ENCODE measurements at regions not wholly inside any gene's neighbourhood (a gene's known extent, or its start where the extent isn't known, plus 50 kb on each side); places are given as distances from the start of the nearest gene placed in this dataset.
"Not testable (repeated sequence)": the region's sequence is repeated elsewhere in the genome, so short reads cannot be mapped to it uniquely, and the experiment has no call there.

DNA sequence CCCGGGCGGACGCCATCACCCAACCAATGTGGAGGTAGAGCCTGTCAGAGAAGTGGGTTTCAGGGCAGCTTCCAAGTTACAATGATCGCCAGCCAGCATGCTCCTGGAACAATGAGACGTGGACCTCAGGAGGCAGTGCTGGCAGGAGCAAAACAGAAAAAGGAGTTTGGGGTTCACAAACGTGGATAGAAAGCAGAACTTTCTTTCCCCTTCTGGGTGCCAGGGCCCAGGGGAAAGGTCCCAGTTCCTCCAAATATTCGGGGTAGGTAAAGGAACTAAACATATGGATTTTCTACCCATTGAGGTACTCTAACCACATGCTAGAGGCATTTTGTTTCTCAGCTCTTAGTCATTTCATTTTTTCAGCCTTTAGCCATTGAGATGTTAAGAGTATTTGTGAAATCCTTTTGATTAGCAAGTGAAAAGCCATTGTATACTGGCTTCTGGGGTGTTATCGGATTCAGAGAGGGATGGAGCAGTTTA, 488.4 kb upstream of the ADGRL2 start:
- no peak for DNase-seq

DNA sequence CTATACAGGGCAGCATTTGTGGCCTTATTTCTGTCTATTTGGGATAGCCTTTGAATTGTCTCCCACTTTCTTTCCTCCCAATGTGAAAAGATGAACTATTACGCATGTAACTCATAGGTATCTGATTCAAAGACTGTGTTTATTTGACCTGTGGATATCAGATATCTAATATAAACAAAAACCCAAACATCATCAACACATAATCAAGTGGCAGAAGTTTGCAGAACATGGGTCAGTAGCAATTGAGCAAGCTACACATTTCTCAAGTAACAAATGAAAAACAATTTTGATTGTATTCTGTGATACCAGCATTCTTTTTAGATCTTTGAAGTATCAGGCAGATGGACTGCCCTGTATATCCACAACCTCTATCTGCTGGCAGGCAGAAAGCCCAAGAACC, 490.5 kb upstream of the ADGRL2 start:
- no peak for DNase-seq

DNA sequence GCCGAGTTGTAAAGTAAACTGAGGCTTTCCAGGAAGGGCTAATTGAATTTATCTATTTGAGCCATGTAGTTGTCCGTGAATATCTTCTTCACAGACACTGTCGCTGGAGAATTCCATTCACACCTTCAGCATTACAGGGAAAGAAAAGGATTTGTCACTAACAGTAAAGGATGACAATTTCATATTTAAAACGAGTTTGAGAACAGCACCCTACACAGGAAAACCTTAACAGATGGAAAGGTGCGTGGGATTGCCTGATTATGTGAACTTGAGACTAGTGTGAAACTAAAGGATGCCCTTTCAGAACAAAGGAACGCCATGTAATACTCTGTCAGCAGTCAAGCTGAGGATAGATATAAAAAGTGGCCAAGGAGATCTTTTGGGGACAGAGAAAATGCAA, 492.5 kb upstream of the ADGRL2 start:
- DNase-seq: no peak

DNA sequence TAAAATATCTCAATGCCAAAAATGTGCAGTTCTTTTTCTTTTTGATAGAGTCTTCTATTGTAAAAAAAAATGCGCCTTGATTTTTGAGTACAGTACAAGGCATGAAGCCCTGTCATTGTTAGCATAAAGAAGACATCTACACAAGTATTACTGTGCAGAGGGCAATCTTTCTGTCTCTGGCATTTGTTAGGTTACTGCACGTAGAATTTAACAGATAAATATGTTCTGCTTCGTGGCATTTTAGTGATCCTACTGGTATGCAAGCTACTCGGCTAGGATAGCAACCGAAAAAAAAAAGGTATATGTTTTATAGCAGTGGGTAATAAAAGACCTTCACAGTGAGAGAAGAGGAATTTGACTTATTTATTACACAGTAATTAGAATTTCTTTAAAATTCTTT, 492.9 kb upstream of the ADGRL2 start:
- DNase-seq: no peak

DNA sequence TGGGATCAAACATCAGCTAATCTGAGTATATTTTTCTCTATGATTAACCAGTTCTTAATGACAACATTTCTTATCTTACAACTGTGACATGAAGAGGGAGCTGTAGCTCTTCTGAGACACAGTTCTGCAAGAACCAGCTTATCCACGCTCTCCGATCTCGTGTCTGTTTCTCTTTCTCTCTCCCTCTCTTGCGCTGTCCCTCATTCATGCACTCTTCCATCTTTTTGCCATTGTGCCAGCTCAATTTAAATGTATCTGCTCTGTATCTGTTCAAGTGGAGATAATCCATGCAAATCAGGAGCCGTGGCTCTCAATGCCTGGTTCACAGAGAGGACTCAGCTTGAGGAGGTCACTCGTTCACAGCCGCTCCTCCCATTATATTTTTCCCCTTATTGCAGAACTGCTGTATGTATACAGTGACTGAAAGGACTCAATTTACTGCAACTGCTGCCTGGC, 494.7 kb upstream of the ADGRL2 start:
- DNase-seq: no peak

DNA sequence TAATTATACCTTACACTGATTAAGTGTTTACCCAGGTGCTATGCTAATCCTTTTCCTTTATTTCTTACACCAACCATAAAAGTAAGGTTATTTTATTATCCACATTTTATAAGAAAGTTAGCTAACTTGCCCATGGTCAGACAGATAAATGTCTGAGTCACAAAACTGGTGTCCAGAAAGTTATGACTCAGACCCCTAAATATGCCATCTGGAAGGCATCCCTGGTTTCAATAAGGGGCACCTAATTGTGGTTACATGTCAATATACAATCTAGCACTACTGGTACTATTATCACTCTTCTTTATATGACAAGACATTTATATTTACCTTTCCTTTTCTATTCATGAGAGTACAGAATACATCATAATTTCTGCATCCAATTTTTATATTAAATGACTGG, 496.5 kb upstream of the ADGRL2 start:
- DNase-seq: no peak

DNA sequence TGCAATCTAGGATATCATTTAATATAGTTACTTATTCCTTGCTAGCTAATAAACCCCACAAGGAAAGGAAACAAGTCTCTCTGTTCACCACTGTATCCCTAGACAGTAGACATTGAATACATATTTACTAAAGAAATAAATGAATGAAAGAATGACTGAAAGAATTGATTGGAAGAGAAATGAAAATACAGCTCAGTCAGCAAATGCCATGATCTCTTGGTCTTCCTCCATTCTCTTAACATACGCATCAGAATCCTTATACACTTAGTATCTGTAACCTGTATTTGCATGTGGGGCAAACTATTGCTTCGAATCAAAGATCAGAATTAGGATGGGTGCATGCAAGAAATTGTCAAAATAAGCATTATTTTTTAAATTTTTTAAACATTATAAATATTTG, 500.8 kb upstream of the ADGRL2 start:
- no peak for DNase-seq

DNA sequence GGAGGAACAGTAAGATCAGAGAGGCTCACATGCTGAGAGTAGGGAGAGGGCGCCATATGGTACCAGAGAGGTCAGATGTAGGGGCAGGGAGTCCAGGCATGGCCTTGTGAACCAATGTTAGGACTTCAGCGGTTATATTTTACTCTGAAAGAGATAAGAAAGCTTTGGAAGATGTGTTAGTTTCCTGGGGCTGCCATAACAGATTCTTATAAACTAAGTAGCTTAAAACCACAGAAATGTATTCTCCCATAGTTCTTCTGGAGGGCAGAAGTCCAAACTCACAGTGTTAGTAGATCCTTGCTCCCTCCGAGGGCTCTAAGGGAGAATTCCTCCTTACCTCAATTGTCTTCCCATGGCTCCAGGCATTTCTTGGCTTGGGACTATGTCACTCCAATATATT, 502.5 kb upstream of the ADGRL2 start:
- no peak for DNase-seq

DNA sequence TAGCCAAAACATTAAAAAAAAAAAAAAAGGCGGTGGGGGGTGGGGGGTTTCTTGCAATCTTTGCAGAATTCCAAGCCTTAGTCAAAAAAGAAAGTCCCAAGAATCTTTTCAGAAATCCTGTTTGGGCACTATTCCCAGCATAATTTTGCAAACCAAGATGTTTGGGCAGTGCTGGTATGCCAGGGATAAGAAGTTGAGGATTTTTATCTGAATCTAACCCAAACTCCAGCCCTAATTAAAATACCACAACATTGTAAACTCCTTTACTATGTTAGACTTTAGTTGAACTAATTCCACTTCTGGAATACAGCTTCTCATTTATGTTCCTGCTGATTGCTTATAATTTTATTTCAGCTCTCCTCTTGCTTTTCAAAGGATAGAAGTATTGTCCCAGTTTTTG, 504.1 kb upstream of the ADGRL2 start:
- no peak for DNase-seq

DNA sequence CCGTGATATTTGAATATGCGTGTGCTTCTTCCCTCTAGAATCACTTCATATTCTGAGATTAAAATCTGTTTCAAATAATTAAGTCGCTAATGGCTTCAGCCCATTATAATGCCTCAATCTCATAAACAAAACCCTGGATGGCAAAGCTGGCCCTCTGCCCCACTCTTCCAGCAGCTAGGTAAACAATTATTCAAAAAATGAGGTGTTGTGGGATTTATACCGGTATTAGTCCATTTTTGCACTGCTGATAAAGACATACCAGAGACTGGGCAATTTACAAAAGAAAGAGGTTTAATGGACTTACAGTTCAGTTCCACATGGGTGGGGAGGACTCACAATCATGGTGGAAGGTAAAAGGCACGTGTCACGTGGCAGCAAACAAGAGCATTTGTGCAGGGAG, 510.4 kb upstream of the ADGRL2 start:
- DNase-seq: no peak

DNA sequence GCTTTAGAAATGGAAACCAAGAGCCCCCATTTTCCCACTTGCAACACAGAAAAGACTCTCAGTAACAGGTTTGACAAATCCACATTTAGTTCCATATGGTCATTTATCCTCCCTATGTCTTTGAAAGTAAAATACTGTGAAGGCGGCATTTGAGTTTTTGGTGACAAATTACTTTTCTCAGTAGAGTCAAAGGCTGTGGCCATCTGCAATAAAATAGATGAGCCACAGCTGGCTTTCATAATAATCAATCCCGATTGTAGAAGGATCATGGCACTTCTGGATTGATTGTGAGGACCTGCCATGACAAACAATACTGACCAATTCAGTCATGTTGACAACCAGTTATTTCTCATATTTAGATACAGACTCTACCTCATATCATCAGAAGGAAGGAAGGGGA, 512.0 kb upstream of the ADGRL2 start:
- no peak for DNase-seq

DNA sequence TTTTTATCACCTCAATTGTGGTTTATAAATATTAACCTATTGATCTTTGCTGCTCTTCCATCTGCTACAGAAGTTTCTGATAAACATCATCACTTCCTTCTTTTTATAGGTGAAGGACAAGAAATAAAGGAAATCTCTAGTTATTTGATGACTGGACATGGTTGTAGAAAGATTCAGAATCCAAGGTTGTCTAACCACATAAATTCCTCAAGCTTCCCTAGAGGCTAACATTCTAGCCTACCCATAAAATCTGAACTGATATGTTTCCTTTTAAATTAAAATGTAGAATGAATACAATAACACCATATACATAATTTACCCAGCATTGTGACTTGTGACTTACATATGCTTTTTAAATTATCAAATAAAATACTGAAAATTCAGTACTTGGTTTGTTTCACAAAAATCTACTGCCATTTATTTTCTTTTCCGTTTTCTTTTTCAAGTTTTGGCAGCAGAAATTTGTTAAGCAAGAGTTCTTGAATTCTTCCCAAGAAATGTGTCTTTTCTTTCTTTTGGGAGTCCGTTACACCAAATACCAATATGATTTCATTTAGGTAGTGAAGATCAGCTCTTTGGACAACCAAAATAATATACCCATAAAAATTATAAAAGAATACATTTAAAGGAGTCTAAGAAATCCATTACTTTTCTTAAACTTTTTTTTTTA, 513.2 kb upstream of the ADGRL2 start:
- DNase-seq: no peak

DNA sequence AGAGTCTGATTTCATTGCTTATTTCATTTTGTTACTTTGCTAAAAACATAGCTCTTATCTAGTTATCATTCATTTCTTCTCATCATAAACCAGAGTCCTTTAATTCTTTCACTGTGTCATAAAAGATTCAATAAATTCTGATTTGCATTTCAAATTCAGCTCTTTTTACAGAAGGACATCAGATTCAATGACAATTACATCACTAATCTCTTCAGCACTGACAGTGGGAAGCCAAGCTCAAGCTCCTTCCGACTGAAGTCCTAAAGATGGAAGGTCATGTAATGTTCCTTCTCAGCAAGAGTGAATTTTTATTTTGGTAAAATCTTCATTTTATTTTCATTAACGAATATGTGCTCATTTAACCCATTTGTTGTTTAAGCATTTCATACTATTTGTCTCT, 530.7 kb upstream of the ADGRL2 start:
- no peak for DNase-seq

DNA sequence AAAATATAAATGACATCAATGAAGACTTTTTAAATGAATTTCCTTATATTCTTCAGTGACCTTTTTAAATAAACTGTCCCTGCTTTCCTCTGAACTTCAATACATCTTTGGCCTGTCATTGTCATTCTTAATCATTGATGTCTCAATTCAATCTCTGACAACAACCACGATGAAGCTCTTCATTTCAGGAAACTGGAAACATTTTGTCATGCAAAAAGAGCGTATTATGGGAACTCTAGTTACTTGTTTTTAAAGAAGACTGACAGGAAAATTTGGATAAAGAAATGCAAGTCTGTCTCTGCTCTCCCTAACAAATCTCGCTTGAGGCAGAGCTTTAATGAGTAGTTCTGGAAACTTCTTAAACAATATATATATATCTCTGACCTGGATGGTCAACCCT, 535.8 kb upstream of the ADGRL2 start:
- DNase-seq: no peak

DNA sequence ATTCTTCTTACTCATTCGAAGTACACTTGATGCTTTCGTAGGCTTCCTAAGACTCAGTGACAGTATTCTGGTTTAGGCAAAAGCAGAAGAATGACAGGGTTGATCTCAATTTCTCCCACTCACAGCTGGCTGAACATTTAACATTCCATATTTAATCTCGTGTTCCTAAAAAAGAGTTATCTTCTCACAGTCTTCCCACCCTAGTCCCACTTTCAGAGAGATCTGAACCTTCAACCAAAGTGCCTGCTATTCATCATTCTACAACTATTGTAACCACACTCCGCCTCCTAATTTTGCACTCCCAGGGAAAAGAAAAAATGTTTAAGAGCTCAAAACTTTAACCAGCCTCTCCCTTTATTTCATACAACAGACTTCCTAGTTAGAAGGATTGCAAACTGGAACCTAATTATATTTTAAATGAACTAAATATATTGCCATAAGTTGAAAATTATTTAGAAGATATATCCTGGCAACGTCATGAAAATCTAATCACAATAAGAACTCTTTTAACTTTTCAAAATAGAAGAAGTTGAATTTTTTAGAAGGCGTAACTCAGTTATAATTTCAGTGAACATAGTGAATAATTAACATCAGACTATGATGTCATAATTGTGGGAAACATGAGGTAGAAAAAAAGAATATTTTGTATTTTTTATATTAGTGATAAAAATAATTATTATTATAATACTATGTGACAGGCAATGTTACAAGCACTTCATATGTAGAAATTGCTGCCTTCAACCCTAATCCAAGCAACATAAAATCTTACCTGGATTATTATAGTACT, 540.9 kb upstream of the ADGRL2 start:
- no peak for DNase-seq

DNA sequence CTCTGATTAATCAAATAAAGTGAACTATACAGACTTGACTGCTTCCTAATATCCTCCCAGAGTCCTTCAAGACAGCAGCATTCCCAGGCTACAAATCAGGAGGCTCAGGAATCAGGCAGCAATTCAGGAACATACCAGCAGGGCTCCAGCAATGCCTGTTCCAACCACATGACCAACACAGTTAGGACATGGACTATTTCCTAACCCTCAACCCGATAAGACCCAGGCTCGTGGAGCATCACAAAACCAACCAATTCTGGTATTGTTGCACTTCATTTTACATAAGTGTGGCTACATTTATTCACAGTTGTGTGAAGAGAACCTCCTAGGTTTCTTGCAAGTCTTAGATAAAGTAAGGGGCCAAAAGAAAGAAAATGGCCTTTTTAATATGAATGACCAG, 546.2 kb upstream of the ADGRL2 start:
- DNase-seq: no peak

DNA sequence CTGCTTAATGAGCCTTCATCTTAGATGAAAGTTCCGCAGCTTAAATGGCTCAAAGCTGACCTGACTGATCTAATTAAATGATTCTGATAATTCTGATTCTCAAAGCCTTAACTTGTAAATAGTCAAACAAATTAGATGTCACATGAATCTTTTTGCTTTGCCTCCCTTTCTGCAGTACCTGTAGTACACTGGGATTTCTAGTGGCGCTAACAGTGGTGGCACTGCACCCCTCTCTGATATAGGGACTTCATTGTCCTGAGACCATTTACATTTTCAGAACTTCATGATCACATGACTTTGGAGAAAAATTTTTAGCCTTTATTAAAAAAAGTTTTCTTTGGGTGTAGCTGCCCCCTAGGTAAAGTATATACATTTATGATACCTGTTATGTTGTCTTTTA, 546.7 kb upstream of the ADGRL2 start:
- no peak for DNase-seq

DNA sequence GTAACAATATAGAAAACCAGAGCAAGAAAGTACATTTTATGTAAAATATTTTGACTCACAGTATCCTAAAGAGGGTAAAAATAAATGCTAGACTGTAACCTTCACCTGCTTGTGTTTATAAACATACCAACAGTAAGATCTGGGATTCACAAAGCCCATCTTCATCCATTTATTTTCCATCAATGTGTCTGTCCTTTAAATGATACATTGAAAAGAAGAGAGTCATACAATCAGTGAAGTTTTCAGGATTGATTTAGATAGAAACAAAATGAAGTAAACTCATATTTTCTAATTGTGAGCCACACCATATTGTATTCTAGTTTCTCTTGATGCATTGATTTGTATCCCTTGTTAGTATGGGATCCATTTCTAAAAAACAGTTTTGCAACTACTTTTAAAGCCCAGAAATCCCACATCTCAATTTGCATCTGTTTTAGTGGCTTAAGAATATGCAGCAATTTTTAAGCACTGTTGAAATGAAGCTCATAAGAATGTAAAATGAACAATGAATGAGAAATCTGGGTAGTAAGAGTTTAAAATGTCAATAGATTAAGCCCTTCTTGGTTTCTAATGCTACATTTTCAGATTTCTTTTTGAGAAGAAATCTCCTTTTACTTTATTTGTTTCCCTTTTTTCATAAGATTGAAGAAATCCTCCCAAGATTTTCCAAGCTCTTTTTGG, 548.1 kb upstream of the ADGRL2 start:
- no peak for DNase-seq

DNA sequence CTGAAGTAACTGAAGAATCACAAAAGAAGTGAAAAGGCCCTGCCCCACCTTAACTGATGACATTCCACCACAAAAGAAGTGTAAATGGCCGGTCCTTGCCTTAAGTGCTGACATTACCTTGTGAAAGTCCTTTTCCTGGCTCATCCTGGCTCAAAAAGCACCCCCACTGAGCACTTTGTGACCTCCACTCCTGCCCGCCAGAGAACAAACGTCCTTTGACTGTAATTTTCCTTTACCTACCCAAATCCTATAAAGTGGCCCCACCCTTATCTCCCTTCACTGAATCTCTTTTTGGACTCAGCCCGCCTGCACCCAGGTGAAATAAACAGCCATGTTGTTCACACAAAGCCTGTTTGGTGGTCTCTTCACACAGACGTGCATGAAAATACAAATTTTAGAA, 549.9 kb upstream of the ADGRL2 start:
- DNase-seq: not testable (repeated sequence)

DNA sequence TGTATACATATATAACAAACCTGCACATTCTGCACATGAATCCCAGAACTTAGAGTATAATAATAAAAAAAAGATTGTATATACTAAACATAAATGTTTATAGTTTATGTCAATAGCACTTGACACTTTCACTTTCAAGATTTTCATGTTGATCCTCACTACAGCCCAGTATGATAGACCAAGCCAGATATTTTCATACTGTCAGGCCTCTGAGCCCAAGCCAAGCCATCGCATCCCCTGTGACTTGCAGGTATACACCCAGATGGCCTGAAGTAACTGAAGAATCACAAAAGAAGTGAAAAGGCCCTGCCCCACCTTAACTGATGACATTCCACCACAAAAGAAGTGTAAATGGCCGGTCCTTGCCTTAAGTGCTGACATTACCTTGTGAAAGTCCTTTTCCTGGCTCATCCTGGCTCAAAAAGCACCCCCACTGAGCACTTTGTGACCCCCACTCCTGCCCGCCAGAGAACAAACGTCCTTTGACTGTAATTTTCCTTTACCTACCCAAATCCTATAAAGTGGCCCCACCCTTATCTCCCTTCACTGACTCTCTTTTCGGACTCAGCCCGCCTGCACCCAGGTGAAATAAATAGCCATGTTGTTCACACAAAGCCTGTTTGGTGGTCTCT, 555.5 kb upstream of the ADGRL2 start:
- DNase-seq: not testable (repeated sequence)

DNA sequence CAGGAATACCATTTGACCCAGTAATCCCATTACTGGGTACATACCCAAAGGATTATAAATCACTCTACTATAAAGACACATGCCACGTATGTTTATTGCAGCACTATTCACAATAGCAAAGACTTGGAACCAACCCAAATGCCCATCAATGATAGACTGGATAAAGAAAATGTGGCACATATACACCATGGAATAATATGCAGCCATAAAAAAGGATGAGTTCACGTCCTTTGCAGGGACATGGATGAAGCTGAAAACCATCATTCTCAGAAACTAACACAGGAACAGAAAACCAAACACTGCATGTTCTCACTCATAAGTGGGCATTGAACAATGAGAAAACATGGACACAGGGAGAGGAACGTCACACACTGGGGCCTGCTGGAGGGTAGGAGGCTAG, 556.1 kb upstream of the ADGRL2 start:
- not testable (repeated sequence) for DNase-seq

DNA sequence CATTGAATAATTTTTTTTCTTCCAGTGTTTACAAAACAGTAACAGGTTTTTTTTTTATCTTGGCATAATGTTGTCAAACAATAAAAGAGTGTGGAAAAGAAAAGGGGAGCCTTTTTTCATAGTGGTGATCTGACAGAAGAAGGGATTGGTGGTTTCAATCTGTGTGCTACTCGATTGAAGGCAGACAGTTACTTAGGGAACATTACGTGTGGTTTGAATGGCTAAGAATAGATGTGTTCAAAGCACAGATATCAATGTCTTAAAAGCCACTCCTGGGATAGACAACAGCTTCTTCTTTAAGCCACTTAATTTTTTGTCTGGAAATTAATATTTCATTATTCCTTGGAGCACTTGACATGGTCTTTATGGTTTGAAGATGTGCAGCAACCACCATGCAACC, 558.6 kb upstream of the ADGRL2 start:
- DNase-seq: no peak

DNA sequence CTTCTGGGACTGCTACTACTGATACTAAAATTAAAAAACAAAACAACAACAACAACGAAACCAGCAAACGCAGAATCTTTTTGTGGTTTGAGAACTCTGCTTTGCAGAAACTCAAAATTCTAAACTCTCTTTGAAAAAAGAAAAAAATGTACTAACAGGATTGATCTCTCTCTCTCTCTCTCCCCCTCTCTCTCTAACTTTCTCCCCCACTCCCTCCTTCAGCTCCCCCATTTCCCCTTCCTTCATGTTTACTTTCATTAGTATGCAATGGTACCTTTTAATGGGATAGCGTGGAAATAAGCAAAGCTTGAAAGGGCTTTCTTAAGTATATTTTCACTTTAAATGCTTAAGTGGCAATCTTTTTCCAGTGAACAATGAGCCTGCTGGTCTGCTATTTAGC, 562.6 kb upstream of the ADGRL2 start:
- DNase-seq: no peak
